Right lung (tissue), 2 donors: ENCODE measurements at regions not wholly inside any gene's neighbourhood (a gene's known extent, or its start where the extent isn't known, plus 50 kb on each side); places are given as distances from the start of the nearest gene placed in this dataset.

Experiments
- DNase-seq, 2 donors: peaks; one replicate each; pipeline ENCODE4 v3.0.0-alpha.2; 2013

DNA sequence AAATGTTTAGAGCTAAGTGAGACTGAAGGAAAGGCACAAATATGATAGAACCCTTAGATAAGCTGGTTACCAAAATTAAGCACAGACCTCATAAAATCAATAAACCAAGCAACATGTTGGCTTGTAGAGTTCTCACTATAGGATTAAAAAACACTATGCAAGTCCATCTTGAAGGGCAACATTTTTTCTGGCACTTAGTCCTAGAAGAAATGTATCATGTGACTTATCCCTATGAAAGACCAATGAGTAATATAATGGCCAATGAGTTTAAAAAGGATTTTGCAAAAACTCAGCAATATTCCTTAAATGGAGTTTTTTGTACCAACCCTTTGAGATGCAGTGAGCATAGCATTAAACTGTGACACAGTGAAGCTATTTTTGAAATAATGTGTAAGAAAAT, 216.3 kb upstream of the ADRA1B start:
- no peak for DNase-seq

GRCh38 chr5:159702301-159702700, 214.0 kb upstream of the ADRA1B start:
- no peak for DNase-seq

DNA sequence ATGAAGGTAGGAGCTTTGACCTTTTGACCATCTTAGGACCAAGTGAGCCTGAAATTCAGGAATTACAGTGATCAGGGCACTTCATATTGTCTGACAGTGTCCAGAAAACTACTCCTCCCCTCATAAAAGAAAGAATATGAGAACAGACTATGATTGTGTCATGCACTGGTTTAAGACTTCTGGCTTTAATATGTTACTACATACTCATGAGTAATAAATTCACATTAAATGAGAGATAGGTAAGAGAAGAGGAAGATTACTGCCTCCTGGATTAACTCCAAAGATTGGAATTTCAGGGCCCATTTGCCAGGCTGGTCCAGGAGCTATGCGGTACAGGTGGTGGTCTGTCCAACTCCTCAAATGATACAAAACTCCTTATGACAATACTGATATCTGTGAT, 213.5 kb upstream of the ADRA1B start:
- DNase-seq = no peak

DNA sequence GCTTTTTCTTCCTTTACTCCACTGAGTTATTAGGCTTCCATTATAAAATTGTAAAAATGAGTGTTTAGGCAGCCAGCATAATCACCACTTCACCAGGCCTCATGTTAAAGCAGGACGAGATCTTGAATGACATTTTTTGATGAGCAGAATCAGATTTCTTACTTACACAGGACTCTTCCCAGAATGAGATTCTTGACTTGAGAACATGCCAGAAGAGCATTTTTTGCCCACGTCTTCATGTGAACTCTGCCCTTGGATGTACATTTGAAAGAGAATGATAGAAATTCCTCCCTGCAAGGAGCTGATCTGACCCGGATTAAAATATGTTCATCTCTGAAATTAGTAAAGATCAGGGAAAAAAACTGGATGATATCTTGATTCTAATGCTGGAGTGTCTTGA, 212.1 kb upstream of the ADRA1B start:
- DNase-seq = no peak

DNA sequence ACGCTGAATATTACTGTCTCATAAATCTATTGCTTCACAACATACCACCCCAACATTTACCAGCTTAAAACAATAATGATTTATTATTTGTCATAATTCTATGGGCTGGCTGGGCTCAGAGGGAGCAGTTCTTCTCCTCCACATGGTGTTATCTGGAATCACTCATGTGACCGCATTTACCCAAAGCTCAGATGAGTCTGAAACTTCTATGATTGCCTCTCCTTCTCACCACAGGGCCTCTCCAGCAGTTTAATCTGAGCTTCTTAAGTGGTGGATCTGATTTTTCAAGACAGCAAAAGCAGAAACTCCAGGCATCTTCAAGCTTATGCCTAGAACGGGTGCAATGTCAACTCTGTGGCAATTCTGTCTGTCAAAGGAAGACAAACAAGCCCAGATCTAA, 210.3 kb upstream of the ADRA1B start:
- DNase-seq = no peak

- DNase-seq = no peak
Measured at GRCh38 chr5:159708090-159708489, 208.2 kb upstream of the ADRA1B start.

DNA sequence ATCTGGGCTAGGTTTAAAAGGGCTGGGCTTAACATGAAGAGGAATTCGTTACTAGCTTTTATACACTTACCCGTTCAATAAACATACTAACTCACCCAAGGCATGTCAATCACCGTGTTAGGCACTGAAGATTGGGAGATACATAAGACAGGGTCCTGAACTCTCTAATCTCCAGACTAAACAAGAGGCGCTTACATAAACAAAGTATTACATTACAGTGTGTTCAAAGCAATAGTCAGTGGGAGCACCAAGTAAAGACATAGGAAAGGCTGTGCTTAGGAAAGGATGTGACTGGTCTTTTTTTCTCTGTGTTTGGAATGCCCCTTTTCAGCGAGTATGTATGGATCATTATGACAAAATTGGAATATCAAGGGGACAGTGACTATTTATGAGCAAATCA, 203.6 kb upstream of the ADRA1B start:
- no peak for DNase-seq

DNA sequence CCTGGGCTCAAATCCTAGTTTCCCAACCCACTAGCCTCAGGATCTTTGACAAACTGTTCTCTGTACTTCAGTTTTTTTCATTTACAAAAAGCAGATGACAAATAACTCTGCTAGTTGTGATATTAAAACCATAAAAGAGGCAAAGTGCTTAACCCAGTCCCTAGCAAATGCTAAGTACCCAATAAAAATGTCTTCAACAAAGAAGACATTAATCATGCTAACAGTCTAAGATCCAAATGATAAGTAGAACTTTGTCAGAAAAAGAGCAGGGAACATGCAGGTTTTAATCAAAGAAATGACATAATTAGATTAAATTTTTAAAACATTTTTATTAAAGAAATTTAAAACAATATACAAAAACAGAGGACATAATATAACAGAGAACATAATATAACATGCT, 203.0 kb upstream of the ADRA1B start:
- no peak for DNase-seq

DNA sequence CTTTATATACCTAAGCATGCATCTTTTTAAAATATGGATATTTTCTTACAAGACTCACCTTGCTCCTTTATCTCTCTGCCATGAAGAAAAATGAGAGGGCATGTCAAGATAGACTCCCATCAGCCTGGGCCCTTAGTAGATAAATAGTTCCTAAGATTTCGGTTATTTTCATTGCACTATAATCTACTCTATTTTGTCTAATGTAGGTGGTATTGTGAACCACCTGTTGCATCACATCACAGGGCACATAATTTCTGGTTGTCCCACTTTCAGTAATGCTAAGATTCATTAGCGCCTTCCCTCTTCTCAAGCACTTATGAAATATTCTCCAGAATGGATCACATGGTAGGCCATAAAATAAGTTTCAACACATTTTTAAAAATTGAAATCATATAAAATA, 202.5 kb upstream of the ADRA1B start:
- DNase-seq = no peak

DNA sequence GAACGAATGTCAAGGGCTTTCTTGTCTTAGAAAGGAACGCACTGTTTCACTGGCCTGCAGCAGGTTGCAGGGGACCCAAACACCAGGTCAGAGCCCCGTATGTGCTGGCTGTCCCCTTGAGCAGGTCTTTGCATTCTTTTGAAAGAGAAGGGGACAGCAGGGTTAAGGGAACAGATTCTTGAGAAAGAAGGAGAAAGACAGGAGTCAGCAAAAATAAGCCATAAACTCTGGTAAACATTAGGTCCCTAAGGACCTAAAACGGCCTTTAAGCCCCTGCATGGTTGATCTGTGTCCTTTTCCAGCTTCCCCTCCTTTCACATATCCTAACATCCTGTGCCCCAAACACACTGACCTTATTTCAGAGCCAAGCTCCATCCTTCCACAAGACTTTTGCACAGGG, 190.8 kb upstream of the ADRA1B start:
- no peak for DNase-seq

DNA sequence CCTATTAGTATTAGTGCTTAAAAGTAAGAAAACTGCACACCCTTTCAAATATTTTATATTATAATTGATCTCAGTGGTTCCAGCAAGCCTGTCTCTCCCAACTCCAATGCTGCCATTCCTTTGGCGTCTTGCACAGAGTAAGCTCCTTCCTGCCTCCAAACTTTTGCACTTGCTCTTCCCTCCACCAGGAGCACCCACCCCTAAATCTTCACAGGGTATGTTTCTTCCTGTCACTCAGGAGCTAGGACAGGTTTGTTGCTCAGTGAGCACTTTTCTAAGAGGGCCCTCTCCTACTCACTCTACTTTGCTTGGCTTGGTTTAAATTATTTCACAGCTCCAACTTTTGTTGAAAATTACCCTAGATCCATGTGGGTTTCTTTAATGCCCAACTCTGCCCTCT, 189.1 kb upstream of the ADRA1B start:
- no peak for DNase-seq

GRCh38 chr5:159730285-159730684, 186.0 kb upstream of the ADRA1B start:
- DNase-seq = no peak

DNA sequence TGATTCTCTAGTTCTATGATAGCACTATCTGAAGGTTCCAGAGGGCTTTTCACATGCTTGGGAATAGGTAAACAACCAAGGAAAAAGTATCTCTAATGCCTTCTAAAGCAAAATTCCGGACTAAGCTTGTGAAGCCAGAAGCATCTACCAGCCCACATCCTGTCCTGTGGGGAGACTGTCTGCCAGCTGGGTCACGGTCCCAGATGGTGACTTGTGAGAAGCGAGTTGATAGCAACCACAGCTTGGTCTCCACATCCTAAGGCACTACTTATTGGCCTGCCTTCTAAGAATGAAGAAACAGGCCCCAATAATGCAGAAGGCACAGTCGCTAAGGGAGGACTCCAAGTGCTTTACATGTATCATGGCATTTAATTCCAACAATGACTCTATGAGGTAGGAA, 184.1 kb upstream of the ADRA1B start:
- DNase-seq = no peak

- DNase-seq = no peak
Measured at GRCh38 chr5:159734366-159734765, 181.9 kb upstream of the ADRA1B start.

GRCh38 chr5:159735036-159735435, 181.2 kb upstream of the ADRA1B start:
- no peak for DNase-seq

DNA sequence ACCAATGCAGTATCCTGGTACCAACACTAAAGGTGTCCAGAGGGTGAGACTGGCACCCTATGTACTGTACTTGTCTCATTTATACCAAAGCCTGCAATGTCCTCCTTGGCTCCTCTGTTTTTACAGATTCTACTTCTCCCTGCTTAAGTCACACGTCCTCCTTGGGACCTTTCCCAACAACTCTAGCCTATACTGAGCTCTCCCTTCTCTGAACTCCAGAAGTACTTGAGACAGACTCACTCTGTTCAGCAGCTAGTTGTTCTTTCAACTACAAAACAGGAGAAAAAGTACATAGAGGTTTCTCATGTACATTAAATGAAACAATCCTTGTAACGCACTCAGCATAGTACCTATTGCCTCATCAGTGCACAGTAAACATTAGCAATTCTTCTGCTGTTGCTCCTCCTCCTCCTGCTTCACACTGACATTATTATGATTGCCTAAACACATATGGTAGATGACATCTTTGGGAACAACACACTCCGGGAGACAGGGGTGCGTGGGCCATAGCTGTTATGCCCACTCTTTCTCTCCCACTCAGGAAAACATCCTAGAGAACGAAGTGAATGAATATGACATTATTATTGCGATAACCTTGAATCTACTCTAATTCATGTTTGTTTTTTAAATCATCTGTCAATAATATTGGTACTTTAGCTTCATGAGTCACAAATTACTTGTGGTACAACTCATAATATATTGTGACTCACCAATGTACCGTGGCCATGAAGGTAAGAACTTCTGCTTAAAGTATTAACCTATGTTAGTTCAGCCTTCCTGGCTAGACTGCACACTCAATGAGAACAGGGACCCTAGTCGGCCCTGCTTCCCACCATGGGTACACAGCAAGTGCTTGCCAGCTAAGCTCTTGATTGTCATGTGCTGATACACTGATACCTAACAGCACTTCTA, 180.3 kb upstream of the ADRA1B start:
- DNase-seq = no peak

GRCh38 chr5:159736844-159737243, 179.4 kb upstream of the ADRA1B start:
- no peak for DNase-seq

DNA sequence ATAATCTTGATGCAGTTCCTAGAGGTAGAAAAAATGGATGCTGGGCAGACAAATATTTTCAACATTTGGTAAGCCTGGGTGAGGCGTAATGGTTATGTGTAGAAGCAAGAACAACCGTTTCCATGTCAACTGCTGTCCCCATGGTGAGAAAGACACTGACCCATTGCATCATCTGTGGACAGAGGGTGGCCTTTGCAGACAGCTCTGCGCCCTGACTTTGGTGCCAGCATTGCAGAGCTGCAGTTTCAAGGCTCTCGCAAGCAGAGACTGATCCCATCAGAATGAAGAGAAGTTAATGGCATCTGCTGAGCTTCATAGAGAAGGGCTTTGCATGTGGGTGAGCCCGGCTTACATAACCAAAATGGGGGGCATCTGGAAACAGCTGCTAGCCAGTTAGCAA, 179.0 kb upstream of the ADRA1B start:
- DNase-seq = no peak

DNA sequence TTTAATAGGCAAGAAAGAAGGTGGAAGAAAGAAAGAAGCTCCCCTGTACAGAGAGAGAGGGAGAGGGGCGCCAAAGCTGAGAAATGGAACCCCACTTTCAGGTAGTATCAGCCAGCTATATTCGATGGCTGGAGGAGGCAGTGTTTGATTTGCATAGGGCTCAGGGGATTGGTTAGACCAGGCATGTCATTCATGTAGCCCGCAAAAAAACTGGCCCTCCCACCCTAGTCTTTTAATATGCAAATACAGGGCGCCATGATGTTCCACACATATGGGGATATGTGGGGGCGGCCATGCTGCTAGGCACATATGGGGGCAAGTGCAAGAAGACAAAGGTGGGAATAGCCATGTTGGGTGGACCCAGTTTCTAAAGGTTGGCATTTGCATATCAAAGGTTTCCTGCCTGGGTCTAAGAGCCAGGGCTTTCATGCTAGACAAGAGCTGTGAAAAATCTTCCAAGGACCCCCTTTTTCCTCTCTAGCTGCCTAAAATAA, 174.4 kb upstream of the ADRA1B start:
- no peak for DNase-seq

DNA sequence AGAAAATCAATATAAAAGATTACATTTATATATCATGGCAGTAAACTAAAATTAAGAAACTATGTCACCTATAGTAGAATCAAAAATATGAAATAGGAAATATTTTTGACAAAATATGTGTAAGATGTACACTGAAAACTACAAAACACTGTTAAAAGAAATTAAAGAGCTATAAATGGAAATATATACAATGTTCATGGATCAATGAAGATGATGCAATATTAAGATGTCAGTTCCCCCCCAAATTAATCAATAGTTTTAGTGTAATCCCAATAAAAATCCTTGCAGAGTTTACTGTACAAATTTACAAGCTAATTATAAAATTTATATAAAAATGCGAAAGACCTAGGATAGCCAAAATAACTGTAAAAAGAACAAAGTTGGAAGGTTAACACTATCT, 173.0 kb upstream of the ADRA1B start:
- DNase-seq = no peak

- DNase-seq = no peak
Measured at GRCh38 chr5:159746707-159747106, 169.6 kb upstream of the ADRA1B start.

GRCh38 chr5:159749146-159749545, 167.1 kb upstream of the ADRA1B start:
- DNase-seq = no peak

DNA sequence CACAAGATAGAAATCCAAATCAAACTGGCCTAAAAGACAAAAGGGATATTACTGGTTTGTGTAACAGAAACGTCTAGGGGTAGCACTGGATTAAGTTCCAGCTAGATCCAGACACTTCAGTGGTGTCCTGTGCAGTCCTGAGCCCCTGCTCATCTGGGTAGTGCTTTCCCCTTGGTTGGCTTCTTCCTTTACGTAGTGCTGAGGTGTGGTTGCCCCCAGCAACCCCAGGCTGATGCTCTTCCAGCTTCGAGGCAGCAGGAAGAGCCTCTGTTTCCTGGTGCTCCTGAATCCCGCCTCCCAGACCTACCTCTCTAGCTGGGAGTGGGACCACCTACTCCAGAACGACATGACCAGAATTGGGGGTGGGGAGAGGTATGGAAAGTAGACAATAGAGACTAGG, 166.1 kb upstream of the ADRA1B start:
- no peak for DNase-seq

DNA sequence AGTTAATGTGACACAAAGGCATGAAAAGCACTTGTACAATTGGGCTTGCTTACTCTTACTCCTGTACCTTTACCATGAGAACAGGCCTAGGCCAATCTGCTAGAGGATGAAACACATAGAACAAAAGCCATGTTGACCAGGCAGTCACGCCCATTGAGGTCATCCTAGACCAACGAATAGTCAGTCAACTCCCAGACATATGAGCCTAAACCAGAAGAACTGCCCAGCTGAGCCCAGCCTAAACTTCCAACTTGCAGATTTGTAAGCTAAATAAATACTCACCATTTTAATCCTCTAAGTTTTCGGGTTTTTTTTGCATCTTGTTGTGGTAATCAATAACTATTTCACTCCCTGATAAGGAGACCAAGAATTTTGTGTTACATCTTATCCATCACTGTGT, 164.8 kb upstream of the ADRA1B start:
- DNase-seq = no peak
